GM12892 (cell line): ENCODE measurements at regions not wholly inside any gene's neighbourhood (a gene's known extent, or its start where the extent isn't known, plus 50 kb on each side); places are given as distances from the start of the nearest gene placed in this dataset.

Experiments used
- POLR2A ChIP-seq: IDR thresholded peaks from 2 replicates; pipeline ENCODE4 v1.6.1; 2011; ENCODE audit warnings: low read depth, low read length, control low read depth
- POLR2AphosphoS5 ChIP-seq: IDR thresholded peaks from 2 replicates; pipeline ENCODE4 v1.6.1; 2011; ENCODE audit warnings: low read depth, low read length, control low read depth
- TAF1 ChIP-seq: IDR thresholded peaks from 2 replicates; pipeline ENCODE4 v1.6.1; 2011; ENCODE audit warnings: low read depth, mild to moderate bottlenecking, control low read depth, low read length, borderline replicate concordance

DNA sequence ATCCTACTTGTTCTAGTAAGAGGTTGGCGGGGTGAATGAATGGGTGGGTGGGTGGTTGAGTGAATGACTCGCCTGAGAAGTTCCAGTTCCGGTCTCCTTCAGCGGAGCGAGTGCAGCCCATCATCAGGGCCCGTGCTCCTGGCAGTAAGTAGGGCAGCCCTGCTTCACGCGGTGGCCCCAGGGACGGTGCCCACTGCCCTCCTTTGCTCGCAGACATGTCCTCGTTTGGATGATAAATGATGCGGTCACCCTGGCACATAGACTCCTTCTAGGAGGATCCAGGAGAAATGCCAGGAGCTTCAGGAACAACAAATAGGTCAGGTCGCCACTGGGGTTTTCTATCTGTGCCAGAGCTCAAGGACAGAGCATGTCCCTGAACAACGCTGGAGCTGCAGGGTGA lies 370.8 kb downstream of the CTTN start:
- TF ChIP-seq POLR2A (no peak), TAF1 (no peak), POLR2AphosphoS5 (no peak)
